Body of pancreas (tissue), 4 donors: ENCODE measurements at regions not wholly inside any gene's neighbourhood (a gene's known extent, or its start where the extent isn't known, plus 50 kb on each side); places are given as distances from the start of the nearest gene placed in this dataset.

Experiments
- CTCF ChIP-seq, 7 experiments: fragments of 450-650 bp in 4 of 7; fragments of 200-600 bp in 3 of 7; sonication (generic) in 3 of 7; IDR thresholded peaks; one replicate each; pipeline ENCODE4 v1.5.1; 2016 to 2019; ENCODE audit warnings: antibody characterized with exemption in 7 of 7
- POLR2A ChIP-seq, 3 donors: fragments of 450-650 bp; IDR thresholded peaks; one replicate each; pipeline ENCODE4 v1.6.1; 2016; ENCODE audit warnings: antibody characterized with exemption in 3 of 3, mild to moderate bottlenecking in 2 of 3

DNA sequence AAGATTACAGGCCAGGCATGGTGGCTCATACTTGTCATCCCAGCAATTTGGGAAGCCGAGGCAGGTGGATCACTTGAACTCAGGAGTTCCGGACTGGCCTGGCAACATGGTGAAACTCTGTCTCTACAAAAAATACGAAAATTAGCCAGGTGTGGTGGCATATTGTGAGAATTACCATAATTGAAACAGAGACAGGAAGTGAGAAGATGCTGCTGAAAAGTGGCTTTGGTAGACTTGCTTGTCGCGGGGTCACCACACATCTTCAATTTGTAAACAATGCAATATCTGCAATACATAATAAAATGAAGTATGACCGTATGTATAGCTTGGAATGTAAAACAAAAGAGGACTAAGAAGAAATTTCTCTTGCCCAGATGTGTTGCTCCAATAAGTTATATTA lies 490.5 kb downstream of the GABRG2 start:
- TF ChIP-seq CTCF (IDR thresholded peaks at IDR 0.05) = no peak
- no peak for TF ChIP-seq POLR2A (IDR thresholded peaks at IDR 0.05)
